ENCODE measurements at regions not wholly inside any gene's neighbourhood (a gene's known extent, or its start where the extent isn't known, plus 50 kb on each side); places are given as distances from the start of the nearest gene placed in this dataset.
"Not testable (repeated sequence)": the region's sequence is repeated elsewhere in the genome, so short reads cannot be mapped to it uniquely, and the experiment has no call there.

DNA sequence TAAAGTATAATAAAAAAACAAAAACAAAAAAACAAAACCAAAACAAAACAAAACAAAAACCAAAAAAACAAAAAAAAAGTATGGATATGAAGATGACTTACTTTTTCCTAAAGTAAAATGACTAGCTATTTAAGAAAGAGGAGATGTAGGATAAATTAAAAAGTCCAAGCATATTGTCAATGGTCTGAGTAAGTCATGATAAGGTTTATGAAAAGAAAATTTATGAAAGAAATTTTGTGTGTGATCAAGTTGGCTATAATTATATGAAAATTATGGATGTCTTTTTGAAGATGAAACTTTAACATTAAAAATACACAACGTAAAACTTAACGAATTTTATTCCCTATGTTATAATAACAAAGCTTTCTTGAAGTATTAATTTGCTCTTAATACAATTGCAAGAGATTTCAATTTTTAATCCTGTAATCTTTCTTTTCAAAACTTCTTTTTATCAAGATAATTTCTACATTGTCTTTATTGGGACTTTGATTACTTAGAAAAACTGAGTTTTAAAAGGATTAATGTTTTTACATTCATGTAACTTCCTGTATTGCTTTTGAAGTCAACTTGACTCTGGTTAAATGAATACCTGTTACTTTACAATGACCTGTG, 200.9 kb upstream of the IVNS1ABP start:
- TF ChIP-seq CTCF (IDR thresholded peaks at IDR 0.05 in 8 of 11, conservative IDR thresholded peaks at IDR 0.05 in 3 of 11), result no peak
- no peak for TF ChIP-seq POLR2AphosphoS5 (IDR thresholded peaks at IDR 0.05)
- TF ChIP-seq POLR2A (IDR thresholded peaks at IDR 0.05), result no peak

DNA sequence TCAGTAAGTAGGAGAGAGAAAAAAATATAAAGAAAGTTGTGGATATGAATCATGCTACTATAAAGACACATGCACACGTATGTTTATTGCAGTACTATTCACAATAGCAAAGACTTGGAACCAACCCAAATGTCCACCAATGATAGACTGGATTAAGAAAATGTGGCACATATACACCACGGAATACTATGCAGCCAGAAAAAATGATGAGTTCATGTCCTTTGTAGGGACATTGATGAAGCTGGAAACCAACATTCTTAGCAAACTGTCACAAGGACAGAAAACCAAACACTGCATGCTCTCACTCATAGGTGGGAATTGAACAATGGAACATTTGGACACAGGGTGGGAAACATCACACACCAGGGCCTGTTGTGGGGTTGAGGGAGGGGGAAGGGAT, 200.3 kb upstream of the IVNS1ABP start:
- H3K27ac ChIP-seq; H3K36me3 ChIP-seq; DNase-seq; H3K27me3 ChIP-seq (replicated peaks in 1 of 7); H3K4me1 ChIP-seq; H3K4me3 ChIP-seq; intact Hi-C loops (cut with DNase I; ENCODE audit: low total_unique reads): not testable (repeated sequence)
- H3K9me3 ChIP-seq, result peaks cover 0 to 27% (median 23%) of the 10 kb centered on the region in 8 donors
- 86 to 100% (median 93%) methylated on average over 2 of the region's 2 CpGs for WGBS, 5 donors

More for the DNA sequence above, 200.9 kb upstream of the IVNS1ABP start:
- no peak for DNase-seq
- 60 to 85% (median 78%) methylated on average over 2 of the region's 2 CpGs for WGBS, 5 donors
- no peak overlapping the region for H3K27ac ChIP-seq
- H3K36me3 ChIP-seq, result no peaks in the 10 kb centered on the region
- no peaks in the 10 kb centered on the region for H3K27me3 ChIP-seq (replicated peaks in 1 of 7)
- no peaks in the 10 kb centered on the region for H3K4me1 ChIP-seq
- H3K4me3 ChIP-seq, result no peak overlapping the region
- peaks cover 0 to 27% (median 23%) of the 10 kb centered on the region in 8 donors for H3K9me3 ChIP-seq
- intact Hi-C loops (cut with DNase I; ENCODE audit: low total_unique reads), result no loop called here

GRCh38 chr1:185515696-185516095, 198.7 kb upstream of the IVNS1ABP start:
- DNase-seq, result no peak
- intact Hi-C loops (cut with DNase I; ENCODE audit: low total_unique reads), result no loop called here
- Histone ChIP-seq H3K4me3 (no peak overlapping the region), H3K27ac (no peak overlapping the region), H3K36me3 (no peaks in the 10 kb centered on the region), H3K9me3 (peaks cover 0 to 27% (median 23%) of the 10 kb centered on the region in 8 donors), H3K27me3 (replicated peaks in 1 of 7) (no peaks in the 10 kb centered on the region), H3K4me1 (no peaks in the 10 kb centered on the region)
- TF ChIP-seq POLR2AphosphoS5 (IDR thresholded peaks at IDR 0.05) (no peak), CTCF (IDR thresholded peaks at IDR 0.05 in 8 of 11, conservative IDR thresholded peaks at IDR 0.05 in 3 of 11) (no peak), POLR2A (IDR thresholded peaks at IDR 0.05) (no peak)
- WGBS, 5 donors, result 77 to 95% (median 88%) methylated on average over 2 of the region's 2 CpGs

GRCh38 chr1:185514311-185514710, 197.3 kb upstream of the IVNS1ABP start:
- TF ChIP-seq POLR2AphosphoS5 (IDR thresholded peaks at IDR 0.05) (no peak), CTCF (IDR thresholded peaks at IDR 0.05 in 8 of 11, conservative IDR thresholded peaks at IDR 0.05 in 3 of 11) (no peak), POLR2A (IDR thresholded peaks at IDR 0.05) (no peak)
- intact Hi-C loops (cut with DNase I; ENCODE audit: low total_unique reads), result no loop called here
- no peaks in the 10 kb centered on the region for H3K36me3 ChIP-seq
- no peaks in the 10 kb centered on the region for H3K4me1 ChIP-seq
- peaks cover 0 to 23% (median 23%) of the 10 kb centered on the region in 8 donors for H3K9me3 ChIP-seq
- H3K27ac ChIP-seq, result no peak overlapping the region
- H3K4me3 ChIP-seq, result no peak overlapping the region
- no peak for DNase-seq
- no peaks in the 10 kb centered on the region for H3K27me3 ChIP-seq (replicated peaks in 1 of 7)

DNA sequence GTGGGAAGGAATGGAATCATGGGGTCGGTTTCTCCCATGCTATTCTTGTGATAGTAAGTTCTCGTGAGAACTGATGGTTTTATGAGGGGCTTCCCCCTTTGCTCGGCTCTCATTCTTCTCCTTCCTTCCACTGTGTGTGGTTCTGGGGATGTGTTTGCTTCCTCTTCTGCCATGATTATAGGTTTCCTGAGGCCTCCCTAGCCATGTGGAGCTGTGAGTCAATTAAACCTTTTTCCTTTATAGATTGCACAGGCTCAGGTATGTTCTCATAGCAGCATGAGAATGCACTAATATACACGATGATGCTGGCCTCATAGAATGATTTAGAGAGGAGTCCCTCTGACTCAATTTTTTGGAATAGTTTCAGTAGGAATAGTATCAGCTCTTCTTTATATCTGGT, 195.4 kb upstream of the IVNS1ABP start:
- H3K36me3 ChIP-seq, result no peaks in the 10 kb centered on the region
- no peak overlapping the region for H3K4me3 ChIP-seq
- peaks cover 0 to 6% (median 5%) of the 10 kb centered on the region in 8 donors for H3K9me3 ChIP-seq
- no peaks in the 10 kb centered on the region for H3K4me1 ChIP-seq
- TF ChIP-seq CTCF (IDR thresholded peaks at IDR 0.05 in 8 of 11, conservative IDR thresholded peaks at IDR 0.05 in 3 of 11) (no peak), POLR2AphosphoS5 (IDR thresholded peaks at IDR 0.05) (no peak), POLR2A (IDR thresholded peaks at IDR 0.05) (no peak)
- 35 to 71% (median 63%) methylated on average over 4 of the region's 4 CpGs for WGBS, 5 donors
- no peak for DNase-seq
- no peak overlapping the region for H3K27ac ChIP-seq
- intact Hi-C loops (cut with DNase I; ENCODE audit: low total_unique reads), result no loop called here
- no peaks in the 10 kb centered on the region for H3K27me3 ChIP-seq (replicated peaks in 1 of 7)
